DMS79 treated with DMSO at 0.1 percent for 48 hours (cell line): ENCODE measurements at regions not wholly inside any gene's neighbourhood (a gene's known extent, or its start where the extent isn't known, plus 50 kb on each side); places are given as distances from the start of the nearest gene placed in this dataset.
A peak's percentile ranks its signal among the peaks of the same experiment; 100 is the strongest.
"Not testable (repeated sequence)": the region's sequence is repeated elsewhere in the genome, so short reads cannot be mapped to it uniquely, and the experiment has no call there.

Source experiments
- DNase-seq: peaks from one replicate; lab custom pipeline; 2025; lab: John Stamatoyannopoulos, UW

- DNase-seq: no peak
Observed at GRCh38 chr2:219726916-219727315, 99.5 kb downstream of the SLC4A3 start.

GRCh38 chr2:219727771-219728429 is 100.5 kb downstream of the SLC4A3 start:
- DNase-seq: no peak

- DNase-seq: no peak
Observed at GRCh38 chr2:219728991-219729487, 101.6 kb downstream of the SLC4A3 start.

GRCh38 chr2:219731173-219731572 is 103.7 kb downstream of the SLC4A3 start:
- no peak for DNase-seq

GRCh38 chr2:219733106-219733505 is 105.7 kb downstream of the SLC4A3 start:
- peak; percentile 14 for DNase-seq

- no peak for DNase-seq
Observed at GRCh38 chr2:219733746-219734145, 106.3 kb downstream of the SLC4A3 start.

- peak; percentile 35 for DNase-seq
Observed at GRCh38 chr2:219736209-219736608, 108.8 kb downstream of the SLC4A3 start.

GRCh38 chr2:219737270-219737691 is 109.9 kb downstream of the SLC4A3 start:
- DNase-seq: no peak

- no peak for DNase-seq
Observed at GRCh38 chr2:219739066-219739465, 111.6 kb downstream of the SLC4A3 start.

GRCh38 chr2:219739866-219740440 is 112.5 kb downstream of the SLC4A3 start:
- DNase-seq: no peak

GRCh38 chr2:219743548-219743947 is 116.1 kb downstream of the SLC4A3 start:
- no peak for DNase-seq

- no peak for DNase-seq
Observed at GRCh38 chr2:219744066-219744465, 116.6 kb downstream of the SLC4A3 start.

- DNase-seq: no peak
Observed at GRCh38 chr2:219744600-219744999, 117.2 kb downstream of the SLC4A3 start.

- DNase-seq: no peak
Observed at GRCh38 chr2:219747637-219748036, 120.2 kb downstream of the SLC4A3 start.

- DNase-seq: peak; percentile 48
Observed at GRCh38 chr2:219748671-219749570, 121.5 kb downstream of the SLC4A3 start.

GRCh38 chr2:219751121-219751520 is 123.7 kb downstream of the SLC4A3 start:
- DNase-seq: not testable (repeated sequence)

- no peak for DNase-seq
Observed at GRCh38 chr2:219752726-219753125, 125.3 kb downstream of the SLC4A3 start.

- no peak for DNase-seq
Observed at GRCh38 chr2:219758907-219759680, 131.7 kb downstream of the SLC4A3 start.

GRCh38 chr2:219759801-219760200 is 132.4 kb downstream of the SLC4A3 start:
- no peak for DNase-seq

- no peak for DNase-seq
Observed at GRCh38 chr2:219765231-219765911, 137.9 kb downstream of the SLC4A3 start.

- no peak for DNase-seq
Observed at GRCh38 chr2:219766658-219767057, 139.2 kb downstream of the SLC4A3 start.
